OCI-LY1 (cell line): ENCODE measurements at regions not wholly inside any gene's neighbourhood (a gene's known extent, or its start where the extent isn't known, plus 50 kb on each side); places are given as distances from the start of the nearest gene placed in this dataset.

ENCODE experiments used
- EZH2 ChIP-seq: fragments of 200-600 bp; sonication (generic), shearing (Covaris generic); IDR thresholded peaks from 2 replicates; pipeline ENCODE4 v1.8.0; 2017; ENCODE audit warnings: borderline replicate concordance, mixed run types, mild to moderate bottlenecking, antibody characterized with exemption, low read length, moderate library complexity, mixed read lengths
- TF ChIP-seq, protein P1 (sequence below): fragments of 200-600 bp; sonication (generic), shearing (Covaris generic); IDR thresholded peaks from 2 replicates; pipeline ENCODE4 v1.5.1; 2017; ENCODE audit warnings: mild to moderate bottlenecking, antibody characterized with exemption, low read length, moderate library complexity, mixed read lengths

DNA sequence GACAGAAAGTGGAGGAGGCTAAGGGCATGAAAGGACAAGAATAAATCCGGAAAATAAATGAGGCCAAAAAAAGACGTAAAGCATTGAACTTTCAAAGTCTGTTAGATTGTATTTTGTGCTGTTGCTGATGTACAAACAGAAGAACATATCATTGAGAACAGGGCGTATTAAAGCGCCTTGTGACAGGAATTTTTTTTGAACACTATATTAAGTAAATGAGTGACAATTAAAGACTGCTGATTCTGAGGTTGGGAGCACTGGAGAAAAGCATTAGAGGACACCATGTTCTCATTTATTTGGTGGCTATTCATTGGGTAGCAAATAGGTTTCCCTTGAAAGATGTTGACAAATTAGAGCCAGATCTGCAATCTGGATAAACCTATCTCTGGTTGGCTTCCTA lies 137.3 kb upstream of the SGCD start:
- TF ChIP-seq, protein P1, sequence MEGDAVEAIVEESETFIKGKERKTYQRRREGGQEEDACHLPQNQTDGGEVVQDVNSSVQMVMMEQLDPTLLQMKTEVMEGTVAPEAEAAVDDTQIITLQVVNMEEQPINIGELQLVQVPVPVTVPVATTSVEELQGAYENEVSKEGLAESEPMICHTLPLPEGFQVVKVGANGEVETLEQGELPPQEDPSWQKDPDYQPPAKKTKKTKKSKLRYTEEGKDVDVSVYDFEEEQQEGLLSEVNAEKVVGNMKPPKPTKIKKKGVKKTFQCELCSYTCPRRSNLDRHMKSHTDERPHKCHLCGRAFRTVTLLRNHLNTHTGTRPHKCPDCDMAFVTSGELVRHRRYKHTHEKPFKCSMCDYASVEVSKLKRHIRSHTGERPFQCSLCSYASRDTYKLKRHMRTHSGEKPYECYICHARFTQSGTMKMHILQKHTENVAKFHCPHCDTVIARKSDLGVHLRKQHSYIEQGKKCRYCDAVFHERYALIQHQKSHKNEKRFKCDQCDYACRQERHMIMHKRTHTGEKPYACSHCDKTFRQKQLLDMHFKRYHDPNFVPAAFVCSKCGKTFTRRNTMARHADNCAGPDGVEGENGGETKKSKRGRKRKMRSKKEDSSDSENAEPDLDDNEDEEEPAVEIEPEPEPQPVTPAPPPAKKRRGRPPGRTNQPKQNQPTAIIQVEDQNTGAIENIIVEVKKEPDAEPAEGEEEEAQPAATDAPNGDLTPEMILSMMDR = no peak
- no peak for TF ChIP-seq EZH2
